Liver (tissue), 8 donors: ENCODE measurements at regions not wholly inside any gene's neighbourhood (a gene's known extent, or its start where the extent isn't known, plus 50 kb on each side); places are given as distances from the start of the nearest gene placed in this dataset.

Experiments used
- DNase-seq: peaks from one replicate; pipeline ENCODE4 v3.0.0-alpha.2; 2017; ENCODE audit warnings: low spot score
- H3K27ac ChIP-seq, 2 donors: one replicate each; pipeline ENCODE4 v1.7.0; 2013; ENCODE audit warnings: inconsistent platforms in 2 of 2, low read length in 2 of 2, control low read depth in 1 of 2, low read depth in 1 of 2, mild to moderate bottlenecking in 1 of 2
- H3K27me3 ChIP-seq, 4 donors: one replicate each; pipeline versions ENCODE4 v1.6.1 to v1.7.0; 2013; ENCODE audit warnings: low read length in 3 of 4, inconsistent platforms in 1 of 4, mild to moderate bottlenecking in 1 of 4, moderate library complexity in 1 of 4; ENCODE audit not compliant: control insufficient read depth in 4 of 4, insufficient read depth in 4 of 4
- H3K36me3 ChIP-seq, 4 donors: one replicate each; pipeline versions ENCODE4 v1.6.1 to v1.7.0; 2013; ENCODE audit warnings: low read length in 3 of 4, mild to moderate bottlenecking in 3 of 4, low read depth in 1 of 4, moderate library complexity in 1 of 4; ENCODE audit not compliant: control insufficient read depth in 4 of 4, insufficient read depth in 3 of 4
- H3K4me1 ChIP-seq, 4 donors: one replicate each; pipeline versions ENCODE4 v1.6.1 to v1.7.0; 2013; ENCODE audit warnings: low read length in 3 of 4, mild to moderate bottlenecking in 3 of 4, moderate library complexity in 1 of 4; ENCODE audit not compliant: control insufficient read depth in 4 of 4, insufficient read depth in 4 of 4
- H3K4me3 ChIP-seq, 3 donors: one replicate each; pipeline versions ENCODE4 v1.6.1 to v1.7.0; 2013; ENCODE audit warnings: low read length in 3 of 3, control low read depth in 1 of 3, low read depth in 1 of 3, mild to moderate bottlenecking in 1 of 3
- H3K9ac ChIP-seq, 2 donors: one replicate each; pipeline ENCODE4 v1.7.0; 2013; ENCODE audit warnings: low read length in 2 of 2, mild to moderate bottlenecking in 2 of 2, moderate library complexity in 2 of 2, control low read depth in 1 of 2, low read depth in 1 of 2
- H3K9me3 ChIP-seq, 4 donors: one replicate each; pipeline versions ENCODE4 v1.6.1 to v1.7.0; 2013; ENCODE audit warnings: low read length in 3 of 4; ENCODE audit not compliant: control insufficient read depth in 4 of 4
- CTCF ChIP-seq: fragments of 150-350 bp; IDR thresholded peaks from 2 replicates; pipeline ENCODE4 v1.5.1; 2017; ENCODE audit warnings: improper control_type of control experiment, low read depth, low read length; ENCODE audit not compliant: missing input control
- EGR1 ChIP-seq, 2 donors: IDR thresholded peaks; 2 replicates each; pipeline ENCODE4 v1.6.1; 2016 to 2018; ENCODE audit warnings: antibody characterized with exemption in 2 of 2, low read depth in 2 of 2
- FOXA1 ChIP-seq: IDR thresholded peaks from 2 replicates; pipeline ENCODE4 v1.6.1; 2016; ENCODE audit warnings: antibody characterized with exemption
- FOXA2 ChIP-seq: IDR thresholded peaks from 2 replicates; pipeline ENCODE4 v1.6.1; 2016; ENCODE audit warnings: antibody characterized with exemption
- GABPA ChIP-seq, 2 donors: IDR thresholded peaks in 1 of 2; conservative IDR thresholded peaks in 1 of 2; 2 replicates each; pipeline ENCODE4 v1.6.1; 2016; ENCODE audit warnings: antibody characterized with exemption in 2 of 2, mild to moderate bottlenecking in 1 of 2, moderate library complexity in 1 of 2
- HNF4A ChIP-seq, 2 donors: conservative IDR thresholded peaks; 2 replicates each; pipeline ENCODE4 v1.6.1; 2016; ENCODE audit warnings: antibody characterized with exemption in 2 of 2, mild to moderate bottlenecking in 2 of 2
- HNF4G ChIP-seq: IDR thresholded peaks from 2 replicates; pipeline ENCODE4 v1.6.1; 2016; ENCODE audit warnings: antibody characterized with exemption
- JUND ChIP-seq, 2 donors: IDR thresholded peaks; 2 replicates each; pipeline ENCODE4 v1.6.1; 2016; ENCODE audit warnings: antibody characterized with exemption in 2 of 2
- NR2F2 ChIP-seq: IDR thresholded peaks from 2 replicates; pipeline ENCODE4 v1.6.1; 2016; ENCODE audit warnings: antibody characterized with exemption
- RAD21 ChIP-seq, 2 donors: IDR thresholded peaks; 2 replicates each; pipeline ENCODE4 v1.6.1; 2016; ENCODE audit warnings: antibody characterized with exemption in 2 of 2, mild to moderate bottlenecking in 2 of 2
- REST ChIP-seq: IDR thresholded peaks from 2 replicates; pipeline ENCODE4 v1.6.1; 2016; ENCODE audit warnings: antibody characterized with exemption, mild to moderate bottlenecking
- RXRA ChIP-seq, 2 donors: IDR thresholded peaks; 2 replicates each; pipeline ENCODE4 v1.6.1; 2017 to 2018; ENCODE audit warnings: antibody characterized with exemption in 2 of 2, mild to moderate bottlenecking in 1 of 2
- SP1 ChIP-seq: IDR thresholded peaks from 2 replicates; pipeline ENCODE4 v1.6.1; 2018; ENCODE audit warnings: antibody characterized with exemption, mild to moderate bottlenecking
- TAF1 ChIP-seq: conservative IDR thresholded peaks from 2 replicates; pipeline ENCODE4 v1.6.1; 2016; ENCODE audit warnings: antibody characterized with exemption, mild to moderate bottlenecking
- YY1 ChIP-seq: IDR thresholded peaks from 2 replicates; pipeline ENCODE4 v1.6.1; 2016; ENCODE audit warnings: antibody characterized with exemption, mild to moderate bottlenecking
- WGBS: extraction: QIAGEN DNeasy Blood & Tissue Kit; methylation state at CpG from one replicate; pipeline ENCODE4 v1.1.7; 2013; 5-methylcytosine and 5-hydroxymethylcytosine counted together
- TF ChIP-seq, protein P1 (sequence below): IDR thresholded peaks from 2 replicates; pipeline ENCODE4 v1.6.1; 2016; ENCODE audit warnings: antibody characterized with exemption
- TF ChIP-seq, protein P2 (sequence below): IDR thresholded peaks from 2 replicates; pipeline ENCODE4 v1.6.1; 2016; ENCODE audit warnings: antibody characterized with exemption
- TF ChIP-seq, protein P3 (sequence below): IDR thresholded peaks from 2 replicates; pipeline ENCODE4 v1.6.1; 2016; ENCODE audit warnings: antibody characterized with exemption
- donor health status: healthy.
- donor health status: healthy.
- donor health status: healthy.
- donor health status: healthy.
- donor health status: healthy.

DNA sequence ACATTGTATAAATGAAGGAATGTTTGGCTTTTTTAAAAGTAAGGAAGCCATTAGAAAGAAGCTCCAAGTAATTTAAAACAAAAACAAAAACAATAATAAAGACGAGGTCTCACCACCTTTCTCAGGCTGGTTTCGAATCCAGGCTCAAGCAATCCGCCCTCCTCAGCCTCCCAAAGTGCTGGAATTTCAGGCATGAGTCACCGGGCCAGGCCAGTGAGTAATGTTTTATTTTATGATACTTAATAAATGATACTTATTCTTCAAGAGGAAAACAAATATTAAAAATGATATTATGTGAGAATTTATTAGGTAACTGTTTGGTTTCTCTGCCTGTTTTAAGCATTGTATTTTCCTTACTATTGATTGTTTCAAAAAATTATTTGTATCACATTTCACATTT lies 201.4 kb upstream of the BRINP3 start:
- Histone ChIP-seq H3K27ac (no peak overlapping the region), H3K27me3 (no peaks in the 10 kb centered on the region), H3K4me3 (no peak overlapping the region), H3K4me1 (no peaks in the 10 kb centered on the region), H3K36me3 (no peaks in the 10 kb centered on the region), H3K9ac (no peak overlapping the region), H3K9me3 (no peaks in the 10 kb centered on the region)
- DNase-seq = no peak
- TF ChIP-seq HNF4G (no peak), YY1 (no peak), NR2F2 (no peak), JUND (IDR thresholded peaks at IDR 0.05) (no peak), GABPA (IDR thresholded peaks at IDR 0.05 in 1 of 2, conservative IDR thresholded peaks at IDR 0.05 in 1 of 2) (no peak), REST (no peak), RAD21 (IDR thresholded peaks at IDR 0.05) (no peak), SP1 (no peak), RXRA (IDR thresholded peaks at IDR 0.05) (no peak), EGR1 (IDR thresholded peaks at IDR 0.05; ENCODE audit: low read depth in 2 of 2) (no peak), FOXA2 (no peak), FOXA1 (no peak), TAF1 (no peak), HNF4A (conservative IDR thresholded peaks at IDR 0.05) (no peak), CTCF (no peak)
- TF ChIP-seq, protein P1, sequence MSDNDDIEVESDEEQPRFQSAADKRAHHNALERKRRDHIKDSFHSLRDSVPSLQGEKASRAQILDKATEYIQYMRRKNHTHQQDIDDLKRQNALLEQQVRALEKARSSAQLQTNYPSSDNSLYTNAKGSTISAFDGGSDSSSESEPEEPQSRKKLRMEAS = no peak
- TF ChIP-seq, protein P2, sequence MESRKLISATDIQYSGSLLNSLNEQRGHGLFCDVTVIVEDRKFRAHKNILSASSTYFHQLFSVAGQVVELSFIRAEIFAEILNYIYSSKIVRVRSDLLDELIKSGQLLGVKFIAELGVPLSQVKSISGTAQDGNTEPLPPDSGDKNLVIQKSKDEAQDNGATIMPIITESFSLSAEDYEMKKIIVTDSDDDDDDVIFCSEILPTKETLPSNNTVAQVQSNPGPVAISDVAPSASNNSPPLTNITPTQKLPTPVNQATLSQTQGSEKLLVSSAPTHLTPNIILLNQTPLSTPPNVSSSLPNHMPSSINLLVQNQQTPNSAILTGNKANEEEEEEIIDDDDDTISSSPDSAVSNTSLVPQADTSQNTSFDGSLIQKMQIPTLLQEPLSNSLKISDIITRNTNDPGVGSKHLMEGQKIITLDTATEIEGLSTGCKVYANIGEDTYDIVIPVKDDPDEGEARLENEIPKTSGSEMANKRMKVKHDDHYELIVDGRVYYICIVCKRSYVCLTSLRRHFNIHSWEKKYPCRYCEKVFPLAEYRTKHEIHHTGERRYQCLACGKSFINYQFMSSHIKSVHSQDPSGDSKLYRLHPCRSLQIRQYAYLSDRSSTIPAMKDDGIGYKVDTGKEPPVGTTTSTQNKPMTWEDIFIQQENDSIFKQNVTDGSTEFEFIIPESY = no peak
- TF ChIP-seq, protein P3, sequence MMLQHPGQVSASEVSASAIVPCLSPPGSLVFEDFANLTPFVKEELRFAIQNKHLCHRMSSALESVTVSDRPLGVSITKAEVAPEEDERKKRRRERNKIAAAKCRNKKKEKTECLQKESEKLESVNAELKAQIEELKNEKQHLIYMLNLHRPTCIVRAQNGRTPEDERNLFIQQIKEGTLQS = no peak
- 71% methylated on average over 4 of the region's 4 CpGs for WGBS

- no peak overlapping the region for H3K4me3 ChIP-seq
- WGBS = 55% methylated on average over 2 of the region's 2 CpGs
- TF ChIP-seq CTCF = no peak
- TF ChIP-seq, protein P1 = no peak
- TF ChIP-seq FOXA1 = no peak
- TF ChIP-seq, protein P3 = no peak
- no peak for TF ChIP-seq NR2F2
- TF ChIP-seq SP1 = no peak
- TF ChIP-seq RXRA (IDR thresholded peaks at IDR 0.05) = no peak
- TF ChIP-seq HNF4G = no peak
- TF ChIP-seq JUND (IDR thresholded peaks at IDR 0.05) = no peak
- no peaks in the 10 kb centered on the region for H3K36me3 ChIP-seq
- no peak for DNase-seq
- H3K27ac ChIP-seq = no peak overlapping the region
- H3K27me3 ChIP-seq = no peaks in the 10 kb centered on the region
- no peak overlapping the region for H3K9ac ChIP-seq
- H3K9me3 ChIP-seq = no peaks in the 10 kb centered on the region
- no peaks in the 10 kb centered on the region for H3K4me1 ChIP-seq
Measured at GRCh38 chr1:190679454-190679853, 201.8 kb upstream of the BRINP3 start.
